ENCODE measurements at regions not wholly inside any gene's neighbourhood (a gene's known extent, or its start where the extent isn't known, plus 50 kb on each side); places are given as distances from the start of the nearest gene placed in this dataset.

DNA sequence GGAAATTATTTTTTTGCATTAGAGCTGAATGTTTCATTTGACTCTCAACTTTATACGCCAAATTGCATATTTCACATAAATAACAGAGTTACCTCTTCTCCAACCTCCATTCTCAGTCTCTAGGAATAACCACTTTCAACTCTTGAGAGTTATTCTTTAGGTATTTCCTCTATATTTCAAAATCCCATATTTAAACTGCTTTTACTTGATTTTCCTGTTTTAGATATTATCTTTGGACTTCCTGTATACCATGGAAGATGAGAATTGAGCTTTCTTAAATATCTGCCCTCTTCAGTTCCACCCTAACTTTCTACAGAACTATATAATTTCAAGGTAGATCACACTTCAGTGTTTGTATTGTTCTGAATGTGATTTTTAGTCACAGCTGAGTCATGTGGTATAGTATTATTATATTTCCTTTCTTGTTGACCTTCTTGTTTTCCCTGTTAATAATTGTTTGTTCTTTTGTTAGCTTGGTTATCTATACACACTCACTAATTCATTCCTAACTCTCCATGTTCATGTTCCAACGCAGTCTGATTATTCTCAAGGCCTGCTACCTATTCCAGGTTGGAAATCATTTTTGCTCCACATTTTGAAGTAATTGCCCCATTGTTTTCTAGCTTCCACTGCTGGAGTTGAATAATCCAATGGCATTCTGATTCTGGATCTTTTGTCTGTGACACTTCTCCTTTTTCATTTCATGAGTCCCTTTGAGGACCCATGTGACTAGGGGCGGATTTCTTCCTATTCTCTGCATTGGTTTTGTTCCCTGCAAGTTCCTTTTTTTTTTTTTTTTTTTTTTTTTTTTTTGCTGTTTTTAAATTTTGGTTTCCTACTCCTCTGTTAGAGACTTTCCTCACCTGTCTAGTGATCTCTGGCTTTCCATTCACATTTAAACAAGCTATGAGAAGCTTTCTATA, 156.8 kb upstream of the RBMS1 start:
- no peaks in the 10 kb centered on the region for H3K36me3 ChIP-seq

DNA sequence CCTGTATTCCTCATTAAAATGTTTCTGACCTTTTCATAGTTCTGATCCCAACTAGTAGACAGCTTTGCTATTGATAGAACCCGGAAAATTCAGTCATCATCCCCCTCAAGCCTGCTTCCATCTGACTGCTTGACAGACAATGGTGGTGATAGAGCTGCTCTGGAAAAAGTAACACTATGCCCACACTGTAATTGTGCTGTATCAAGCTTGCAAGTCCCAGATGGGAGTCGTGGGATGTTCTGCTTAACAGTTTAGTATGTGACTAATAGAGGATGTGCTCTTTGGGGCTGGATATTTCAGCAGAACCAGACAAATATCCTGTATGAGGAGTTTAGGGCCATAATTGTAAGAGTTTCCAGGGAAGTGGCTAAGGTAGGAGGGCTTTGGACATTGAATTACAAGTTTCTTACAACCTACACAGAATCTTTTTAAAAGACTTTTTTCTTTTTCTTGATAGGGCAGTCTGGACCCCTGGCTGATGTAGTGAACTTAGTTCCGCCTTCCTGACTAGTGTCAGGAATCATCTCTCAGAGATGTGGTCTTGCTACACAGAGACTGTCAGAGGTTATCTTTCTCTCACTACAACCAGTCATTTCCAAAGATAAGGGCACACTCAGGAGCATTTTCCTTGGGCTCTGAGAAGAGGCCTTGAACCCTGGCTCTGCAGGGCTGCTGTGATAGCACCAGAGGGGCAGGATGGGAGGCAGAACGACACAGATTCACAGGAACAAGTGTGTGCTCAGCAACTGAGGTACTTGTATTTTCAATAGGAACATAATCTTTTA, 158.0 kb upstream of the RBMS1 start:
- peak overlapping the region; percentile 15 to 87 (median 72) for H3K4me2 ChIP-seq

More for the DNA sequence above, 156.8 kb upstream of the RBMS1 start:
- H3K4me2 ChIP-seq, result peak overlapping the region in 9 of 11 experiments; percentile 49 to 87 (median 73); a peak in 17 of 22 replicates
- no peaks in the 10 kb centered on the region for H3K27me3 ChIP-seq
- no peaks in the 10 kb centered on the region for H4K20me1 ChIP-seq
- H3K27ac ChIP-seq, result peak overlapping the region in 9 of 11 experiments; percentile 11 to 83 (median 73); a peak in 16 of 22 replicates
- H3K4me1 ChIP-seq, result peaks cover 16 to 40% (median 31%) of the 10 kb centered on the region in 10 experiments
- H3K9me3 ChIP-seq (replicated peaks in 1 of 11), result peaks cover 0 to 19% (median 0%) of the 10 kb centered on the region in 11 experiments; a peak in 8 of 22 replicates
- H3K4me3 ChIP-seq, result no peak overlapping the region
- no peak for TF ChIP-seq Cebpa-rat (IDR thresholded peaks at IDR 0.05)
- H3K9ac ChIP-seq, result peak overlapping the region in 3 of 11 experiments; percentile 27 to 62 (median 30); a peak in 3 of 22 replicates

DNA sequence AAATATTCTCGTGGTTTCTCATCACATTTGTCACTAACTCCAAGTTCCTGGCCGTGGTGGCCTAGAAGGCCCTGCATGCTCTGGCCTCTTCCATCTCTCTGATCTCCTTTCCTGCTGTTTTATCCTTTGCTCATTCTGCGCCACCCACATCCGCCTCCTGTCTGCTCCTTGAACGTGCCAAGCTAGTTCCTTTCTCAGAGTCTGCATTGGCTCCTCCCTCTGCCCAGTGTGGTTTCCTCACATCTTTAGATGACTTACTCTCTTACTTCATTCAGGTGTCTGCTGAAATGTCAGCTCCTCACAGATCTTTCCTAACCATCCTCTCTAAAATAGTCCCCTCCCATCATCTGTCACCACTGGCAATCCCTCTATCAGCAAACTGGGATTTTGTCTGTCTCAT, 158.6 kb upstream of the RBMS1 start:
- Histone ChIP-seq H4K20me1 (no peaks in the 10 kb centered on the region), H3K9me3 (replicated peaks in 1 of 11) (peaks cover 0 to 19% (median 0%) of the 10 kb centered on the region in 11 experiments; a peak in 8 of 22 replicates), H3K4me3 (no peak overlapping the region), H3K4me2 (peak overlapping the region; percentile 15 to 87 (median 72)), H3K9ac (peak overlapping the region in 8 of 11 experiments; percentile 11 to 62 (median 38); a peak in 11 of 22 replicates), H3K27me3 (no peaks in the 10 kb centered on the region), H3K4me1 (peaks cover 16 to 40% (median 31%) of the 10 kb centered on the region in 10 experiments), H3K36me3 (no peaks in the 10 kb centered on the region), H3K27ac (peak overlapping the region in 10 of 11 experiments; percentile 31 to 83 (median 72); a peak in 19 of 22 replicates)
- peak in 4 of 11 experiments; percentile 11 to 58 (median 42); a peak in 3 of 22 replicates for TF ChIP-seq Cebpa-rat (IDR thresholded peaks at IDR 0.05)

More for the DNA sequence above, 158.0 kb upstream of the RBMS1 start:
- Histone ChIP-seq H3K27me3 (no peaks in the 10 kb centered on the region), H3K4me1 (peaks cover 16 to 40% (median 31%) of the 10 kb centered on the region in 10 experiments), H4K20me1 (no peaks in the 10 kb centered on the region), H3K9ac (peak overlapping the region in 9 of 11 experiments; percentile 11 to 62 (median 38); a peak in 12 of 22 replicates), H3K9me3 (replicated peaks in 1 of 11) (peaks cover 0 to 19% (median 0%) of the 10 kb centered on the region in 11 experiments; a peak in 8 of 22 replicates), H3K36me3 (no peaks in the 10 kb centered on the region), H3K27ac (peak overlapping the region in 10 of 11 experiments; percentile 31 to 83 (median 72); a peak in 20 of 22 replicates), H3K4me3 (no peak overlapping the region)
- TF ChIP-seq Cebpa-rat (IDR thresholded peaks at IDR 0.05), result no peak

GRCh38 chr2:160657196-160657595, 163.6 kb upstream of the RBMS1 start:
- Histone ChIP-seq H3K4me3 (no peak overlapping the region), H3K4me1 (peaks cover 7 to 13% (median 11%) of the 10 kb centered on the region in 10 experiments), H3K27ac (no peak overlapping the region), H3K27me3 (no peaks in the 10 kb centered on the region), H3K9ac (no peak overlapping the region), H3K4me2 (no peak overlapping the region), H4K20me1 (no peaks in the 10 kb centered on the region), H3K36me3 (no peaks in the 10 kb centered on the region), H3K9me3 (replicated peaks in 1 of 11) (no peaks in the 10 kb centered on the region)
- no peak for TF ChIP-seq Cebpa-rat (IDR thresholded peaks at IDR 0.05)

DNA sequence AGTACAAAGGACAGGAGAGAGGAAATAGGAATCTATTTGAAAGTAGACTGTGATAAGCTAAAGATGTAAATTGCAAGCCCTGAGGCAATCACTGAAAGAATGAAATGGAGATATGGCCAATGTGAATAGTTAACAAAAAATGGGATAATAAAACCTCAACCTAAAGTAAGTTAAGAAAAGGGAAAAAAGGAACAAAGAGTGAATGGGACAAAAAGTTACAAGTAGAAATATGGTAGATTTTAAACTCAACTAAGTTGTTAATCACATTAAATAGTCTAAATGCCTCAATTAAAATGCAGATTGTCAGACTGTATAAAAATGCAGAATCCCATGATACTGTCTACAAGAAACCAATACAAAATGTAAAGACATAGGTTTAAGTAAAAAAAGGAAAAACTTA, 165.2 kb upstream of the RBMS1 start:
- Histone ChIP-seq H3K9me3 (replicated peaks in 1 of 11) (no peaks in the 10 kb centered on the region), H3K4me2 (no peak overlapping the region), H4K20me1 (no peaks in the 10 kb centered on the region), H3K4me3 (no peak overlapping the region), H3K36me3 (no peaks in the 10 kb centered on the region), H3K4me1 (no peaks in the 10 kb centered on the region), H3K9ac (no peak overlapping the region), H3K27me3 (no peaks in the 10 kb centered on the region), H3K27ac (no peak overlapping the region)
- TF ChIP-seq Cebpa-rat (IDR thresholded peaks at IDR 0.05), result no peak

GRCh38 chr2:160660741-160661140, 167.1 kb upstream of the RBMS1 start:
- H3K36me3 ChIP-seq, result no peaks in the 10 kb centered on the region
- H3K27me3 ChIP-seq, result no peaks in the 10 kb centered on the region
- H3K4me1 ChIP-seq, result peaks cover 1 to 14% (median 3%) of the 10 kb centered on the region in 10 experiments; a peak in 19 of 20 replicates
- no peaks in the 10 kb centered on the region for H4K20me1 ChIP-seq
- H3K4me2 ChIP-seq, result no peak overlapping the region
- no peak overlapping the region for H3K4me3 ChIP-seq
- no peak overlapping the region for H3K27ac ChIP-seq
- no peak overlapping the region for H3K9ac ChIP-seq
- no peaks in the 10 kb centered on the region for H3K9me3 ChIP-seq (replicated peaks in 1 of 11)
- no peak for TF ChIP-seq Cebpa-rat (IDR thresholded peaks at IDR 0.05)

- H3K4me3 ChIP-seq, result no peak overlapping the region
- no peaks in the 10 kb centered on the region for H3K27me3 ChIP-seq
- peak overlapping the region in 2 of 11 experiments; percentile 4 to 81; a peak in 1 of 22 replicates for H3K4me2 ChIP-seq
- no peak overlapping the region for H3K9ac ChIP-seq
- TF ChIP-seq Cebpa-rat (IDR thresholded peaks at IDR 0.05), result no peak
- no peaks in the 10 kb centered on the region for H4K20me1 ChIP-seq
- peaks cover 14 to 39% (median 24%) of the 10 kb centered on the region in 10 experiments for H3K4me1 ChIP-seq
- H3K27ac ChIP-seq, result peak overlapping the region in 2 of 11 experiments; percentile 71 to 85; a peak in 3 of 22 replicates
- no peaks in the 10 kb centered on the region for H3K36me3 ChIP-seq
- no peaks in the 10 kb centered on the region for H3K9me3 ChIP-seq (replicated peaks in 1 of 11)
Measured at GRCh38 chr2:160664603-160665140, 171.1 kb upstream of the RBMS1 start.

Measured in BLaER1 treated with 17β-estradiol and CSF1 and Interleukin-3, amounts not matched to agents 10 nM and 100 nM (cell line).